K562 (cell line): ENCODE measurements at regions not wholly inside any gene's neighbourhood (a gene's known extent, or its start where the extent isn't known, plus 50 kb on each side); places are given as distances from the start of the nearest gene placed in this dataset.

Experiments used
- ATAC-seq: fragments of 200-7000 bp; cut with Tn5 transposase; 3 replicates; pipeline ENCODE4 v1.9.1; 2020; ENCODE audit warnings: moderate library complexity
- BruUV-seq: library from RNA; stranded (reverse); fragments of 400-500 nt; replicated peaks from 2 replicates; lab custom pipeline; 2021; lab: Mats Ljungman, UMichigan
- CTCF ChIA-PET: fragments of 300-600 bp; formaldehyde crosslinking; extraction: SDS; loops from one replicate; lab custom pipeline; 2021; ENCODE audit warnings: low intra/inter-chr PET ratio; lab: Yijun Ruan, JAX
- POLR2A ChIA-PET: fragments of 300-600, 350-650 bp; sonication (Branson Sonifier 250); formaldehyde crosslinking; extraction: SDS; loops from one replicate; lab custom pipeline; 2021; ENCODE audit warnings: antibody characterized with exemption, inconsistent platforms; lab: Yijun Ruan, JAX
- DNase-seq, 4 experiments: peaks; one replicate each; pipeline versions ENCODE4 v3.0.0 to v3.0.0-alpha.2; 2011 to 2018; ENCODE audit warnings: low spot score in 3 of 4, mixed read lengths in 3 of 4; ENCODE audit errors: extremely low read depth in 1 of 4
- FAIRE-seq: peaks from 2 replicates; lab custom pipeline; 2011; peaks lifted over from hg19 to GRCh38; lab: Jason Lieb, UNC
- H2AFZ ChIP-seq: 2 replicates; pipeline ENCODE4 v1.6.0; 2011; ENCODE audit warnings: low read depth, low read length, control low read depth, inconsistent platforms
- H3K27ac ChIP-seq: fragments of 200-600 bp; 3 replicates; pipeline ENCODE4 v1.8.0; 2011; ENCODE audit warnings: low read depth, mild to moderate bottlenecking, control low read depth, inconsistent platforms, low read length, moderate library complexity, mixed read lengths; ENCODE audit errors: extremely low read depth
- H3K27me3 ChIP-seq, 2 experiments: fragments of 300-600 bp in 1 of 2; 2 replicates in 1 of 2; 3 replicates in 1 of 2; pipeline versions ENCODE4 v1.6.0 to v1.8.0; 2011; ENCODE audit warnings: inconsistent platforms in 2 of 2, low read length in 2 of 2, mild to moderate bottlenecking in 1 of 2, mixed read lengths in 1 of 2, moderate library complexity in 1 of 2; ENCODE audit not compliant: control insufficient read depth in 2 of 2, insufficient read depth in 2 of 2
- H3K36me3 ChIP-seq: fragments of 300-600 bp; 3 replicates; pipeline ENCODE4 v1.8.0; 2011; ENCODE audit warnings: mild to moderate bottlenecking, low read length, inconsistent platforms; ENCODE audit not compliant: control insufficient read depth, insufficient read depth
- H3K4me1 ChIP-seq, 2 experiments: fragments of 200-600 bp in 1 of 2; replicated peaks in 1 of 2; 2 replicates in 1 of 2; 3 replicates in 1 of 2; pipeline versions ENCODE4 v1.5.1 to v1.8.0; 2011; ENCODE audit warnings: inconsistent platforms in 2 of 2, low read length in 2 of 2, mild to moderate bottlenecking in 1 of 2, mixed read lengths in 1 of 2, moderate library complexity in 1 of 2; ENCODE audit not compliant: control insufficient read depth in 2 of 2, insufficient read depth in 2 of 2
- H3K4me2 ChIP-seq: 2 replicates; pipeline ENCODE4 v1.6.1; 2011; ENCODE audit warnings: low read length, control low read depth, inconsistent platforms, mixed read lengths; ENCODE audit not compliant: insufficient read depth
- H3K4me3 ChIP-seq: fragments of 200-600 bp; sonication (generic), shearing (Covaris generic); 2 replicates; pipeline ENCODE4 v1.5.1; 2016; ENCODE audit warnings: control low read depth, inconsistent platforms
- H3K79me2 ChIP-seq: fragments of 200-600 bp; 3 replicates; pipeline ENCODE4 v1.8.0; 2011; ENCODE audit warnings: low read length, inconsistent platforms; ENCODE audit not compliant: control insufficient read depth, insufficient read depth
- H3K9ac ChIP-seq, 2 experiments: 2 replicates each; pipeline versions ENCODE4 v1.6.0 to v1.6.1; 2011; ENCODE audit warnings: low read depth in 2 of 2, low read length in 2 of 2, control low read depth in 1 of 2, inconsistent platforms in 1 of 2, mild to moderate bottlenecking in 1 of 2, mixed read lengths in 1 of 2; ENCODE audit not compliant: insufficient read depth in 1 of 2
- H3K9me1 ChIP-seq: one replicate; pipeline ENCODE4 v1.6.0; 2011; ENCODE audit warnings: inconsistent platforms, mild to moderate bottlenecking, low read length, moderate library complexity; ENCODE audit not compliant: control insufficient read depth, insufficient read depth
- H3K9me3 ChIP-seq: replicated peaks from 2 replicates; pipeline ENCODE4 v1.5.1; 2011; ENCODE audit warnings: low read depth, low read length, inconsistent platforms; ENCODE audit not compliant: control insufficient read depth, insufficient read depth
- H4K20me1 ChIP-seq: replicated peaks from 2 replicates; pipeline ENCODE4 v1.6.1; 2011; ENCODE audit warnings: low read length, inconsistent platforms, mixed read lengths; ENCODE audit not compliant: control insufficient read depth, insufficient read depth
- FOXP1 ChIP-seq: sonication (generic); formaldehyde crosslinking; IDR thresholded peaks from 2 replicates; pipeline ENCODE4 v1.8.0; 2022; ENCODE audit warnings: mild to moderate bottlenecking, missing genetic modification reagents
- GATA2 ChIP-seq: sonication (generic); formaldehyde crosslinking; IDR thresholded peaks from 2 replicates; pipeline ENCODE4 v1.4.0; 2020; ENCODE audit warnings: mild to moderate bottlenecking, missing genetic modification reagents
- GTF2F1 ChIP-seq: IDR thresholded peaks from 2 replicates; pipeline ENCODE4 v1.6.1; 2011; ENCODE audit warnings: low read depth, low read length, improper control_type of control experiment
- JUNB ChIP-seq: fragments of 450-650 bp; formaldehyde crosslinking; conservative IDR thresholded peaks from 2 replicates; pipeline ENCODE4 v1.4.0; 2020; ENCODE audit warnings: mild to moderate bottlenecking
- KDM4B ChIP-seq, 2 experiments: fragments of 450-650 bp in 1 of 2; sonication (generic) in 1 of 2; IDR thresholded peaks; 2 replicates each; pipeline ENCODE4 v1.6.1; 2016 to 2017; ENCODE audit warnings: borderline replicate concordance in 2 of 2, antibody characterized with exemption in 1 of 2, low read depth in 1 of 2, mild to moderate bottlenecking in 1 of 2
- SRSF3 ChIP-seq: fragments of 200-400 bp; formaldehyde crosslinking; IDR thresholded peaks from 2 replicates; pipeline ENCODE4 v1.6.1; 2016; ENCODE audit warnings: mild to moderate bottlenecking, low read length, moderate library complexity; ENCODE audit not compliant: insufficient read depth
- ZNF3 ChIP-seq: fragments of 250-450 bp; sonication (Bioruptor Pico); IDR thresholded peaks from 2 replicates; pipeline ENCODE4 v1.5.0; 2021; ENCODE audit warnings: mild to moderate bottlenecking, moderate library complexity
- WGBS: fragments of 100-300 bp; shearing (Covaris generic); methylation state at CpG from one replicate; pipeline ENCODE4 v1.1.6; 2016; ENCODE audit warnings: low coverage, mixed read lengths; ENCODE audit not compliant: insufficient coverage; ENCODE audit errors: missing lambda C conversion rate; 5-methylcytosine and 5-hydroxymethylcytosine counted together
- in situ Hi-C: fragments of 300-500 bp; cut with MboI; formaldehyde crosslinking; loops from 4 replicates; pipeline ENCODE4 v1.15.0; 2018; ENCODE audit warnings: inconsistent platforms, mixed read lengths
- intact Hi-C: fragments of 100-400 bp; cut with micrococcal nuclease; formaldehyde crosslinking; loops from 2 replicates; pipeline ENCODE4 v1.14.2; 2022
- TF ChIP-seq, protein P1 (sequence below): sonication (generic); formaldehyde crosslinking; IDR thresholded peaks from 2 replicates; pipeline ENCODE4 v1.8.0; 2022; ENCODE audit warnings: mild to moderate bottlenecking, missing genetic modification reagents
- TF ChIP-seq, protein P2 (sequence below): sonication (generic); formaldehyde crosslinking; IDR thresholded peaks from 2 replicates; pipeline ENCODE4 v1.8.0; 2022; ENCODE audit warnings: mild to moderate bottlenecking, missing genetic modification reagents

DNA sequence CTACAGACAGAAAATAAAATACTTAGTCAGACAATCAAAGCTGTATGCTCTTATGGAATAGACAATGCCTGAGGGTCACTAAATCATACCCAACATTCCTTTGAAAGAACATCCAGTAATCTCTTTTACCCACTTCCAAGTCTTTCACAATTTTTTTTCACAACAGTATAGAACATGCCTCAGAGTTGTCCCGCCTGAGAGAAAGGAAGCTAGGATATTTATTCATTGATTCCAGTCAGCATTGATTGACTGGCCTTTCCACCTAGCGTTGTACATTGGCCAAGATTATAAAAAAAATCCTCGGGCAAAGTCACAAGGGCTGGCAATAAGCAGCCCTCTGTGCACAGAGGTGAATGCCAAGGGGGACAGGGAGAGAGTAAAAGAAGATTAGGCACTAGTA is 318.1 kb upstream of the PIK3R1 start:
- H3K4me1 ChIP-seq = no peaks in the 10 kb centered on the region
- H2AFZ ChIP-seq = no peak overlapping the region
- no peaks in the 10 kb centered on the region for H3K9me1 ChIP-seq
- BruUV-seq = no TSS peak
- no peak overlapping the region for H3K4me3 ChIP-seq
- DNase-seq (no peak), FAIRE-seq (no peak), ATAC-seq (no peak)
- in situ Hi-C loops = no loop called here
- no peaks in the 10 kb centered on the region for H3K9me3 ChIP-seq
- intact Hi-C loops = no loop called here
- H3K36me3 ChIP-seq = no peaks in the 10 kb centered on the region
- no peak overlapping the region for H3K4me2 ChIP-seq
- H3K79me2 ChIP-seq = no peaks in the 10 kb centered on the region
- 0% methylated on average over 3 of the region's 3 CpGs for WGBS
- no peaks in the 10 kb centered on the region for H4K20me1 ChIP-seq
- TF ChIP-seq JUNB (CRISPR knock-in tag) = no peak
- H3K27ac ChIP-seq = no peak overlapping the region
- ChIA-PET CTCF (no interaction called here), POLR2A (no interaction called here)
- peaks cover 0 to 6% of the 10 kb centered on the region in 2 experiments; a peak in 2 of 5 replicates for H3K27me3 ChIP-seq
- no peak overlapping the region for H3K9ac ChIP-seq

DNA sequence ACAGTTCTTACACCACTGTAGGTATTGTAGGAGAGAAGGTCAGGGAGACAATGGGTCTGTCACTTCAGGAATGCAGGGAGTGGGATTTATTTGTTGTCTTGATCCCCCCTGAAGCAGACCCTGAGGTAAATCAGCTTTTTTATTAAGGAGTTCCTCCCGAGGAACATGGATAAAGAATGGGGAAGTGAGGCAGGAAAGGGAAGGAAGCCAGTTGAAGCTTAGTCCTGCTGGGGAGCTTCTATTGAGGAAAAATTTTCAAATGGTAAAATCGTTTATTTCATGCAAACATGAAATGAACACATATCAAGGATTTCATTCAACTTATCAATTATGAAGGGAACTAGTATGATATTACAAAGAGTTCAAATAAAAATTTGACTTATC is 318.6 kb upstream of the PIK3R1 start:
- no peaks in the 10 kb centered on the region for H3K9me1 ChIP-seq
- no peaks in the 10 kb centered on the region for H3K9me3 ChIP-seq
- H3K9ac ChIP-seq = no peak overlapping the region
- no peaks in the 10 kb centered on the region for H3K79me2 ChIP-seq
- no peak overlapping the region for H3K27ac ChIP-seq
- no peaks in the 10 kb centered on the region for H3K36me3 ChIP-seq
- H3K4me3 ChIP-seq = no peak overlapping the region
- no peak overlapping the region for H3K4me2 ChIP-seq
- peaks cover 0 to under 1% of the 10 kb centered on the region in 2 experiments; a peak in 2 of 5 replicates for H3K27me3 ChIP-seq
- BruUV-seq = no TSS peak
- no peaks in the 10 kb centered on the region for H3K4me1 ChIP-seq
- POLR2A ChIA-PET = interaction anchor here (0.7 kb wide), 1 partner anchor 66 kb away, joined by 4 read pairs; no protein-coding TSS in a partner anchor
- WGBS = 4% methylated on average over 2 of the region's 2 CpGs
- in situ Hi-C loops (no loop called here), intact Hi-C loops (no loop called here)
- no peaks in the 10 kb centered on the region for H4K20me1 ChIP-seq
- DNase-seq (no peak), ATAC-seq (no peak), FAIRE-seq (no peak)
- H2AFZ ChIP-seq = no peak overlapping the region
- CTCF ChIA-PET = no interaction called here
- no peak for TF ChIP-seq SRSF3
- no peak for TF ChIP-seq GATA2
- no peak for TF ChIP-seq KDM4B (IDR thresholded peaks at IDR 0.05; ENCODE audit: borderline replicate concordance in 2 of 2, low read depth in 1 of 2)
- TF ChIP-seq, protein P1, sequence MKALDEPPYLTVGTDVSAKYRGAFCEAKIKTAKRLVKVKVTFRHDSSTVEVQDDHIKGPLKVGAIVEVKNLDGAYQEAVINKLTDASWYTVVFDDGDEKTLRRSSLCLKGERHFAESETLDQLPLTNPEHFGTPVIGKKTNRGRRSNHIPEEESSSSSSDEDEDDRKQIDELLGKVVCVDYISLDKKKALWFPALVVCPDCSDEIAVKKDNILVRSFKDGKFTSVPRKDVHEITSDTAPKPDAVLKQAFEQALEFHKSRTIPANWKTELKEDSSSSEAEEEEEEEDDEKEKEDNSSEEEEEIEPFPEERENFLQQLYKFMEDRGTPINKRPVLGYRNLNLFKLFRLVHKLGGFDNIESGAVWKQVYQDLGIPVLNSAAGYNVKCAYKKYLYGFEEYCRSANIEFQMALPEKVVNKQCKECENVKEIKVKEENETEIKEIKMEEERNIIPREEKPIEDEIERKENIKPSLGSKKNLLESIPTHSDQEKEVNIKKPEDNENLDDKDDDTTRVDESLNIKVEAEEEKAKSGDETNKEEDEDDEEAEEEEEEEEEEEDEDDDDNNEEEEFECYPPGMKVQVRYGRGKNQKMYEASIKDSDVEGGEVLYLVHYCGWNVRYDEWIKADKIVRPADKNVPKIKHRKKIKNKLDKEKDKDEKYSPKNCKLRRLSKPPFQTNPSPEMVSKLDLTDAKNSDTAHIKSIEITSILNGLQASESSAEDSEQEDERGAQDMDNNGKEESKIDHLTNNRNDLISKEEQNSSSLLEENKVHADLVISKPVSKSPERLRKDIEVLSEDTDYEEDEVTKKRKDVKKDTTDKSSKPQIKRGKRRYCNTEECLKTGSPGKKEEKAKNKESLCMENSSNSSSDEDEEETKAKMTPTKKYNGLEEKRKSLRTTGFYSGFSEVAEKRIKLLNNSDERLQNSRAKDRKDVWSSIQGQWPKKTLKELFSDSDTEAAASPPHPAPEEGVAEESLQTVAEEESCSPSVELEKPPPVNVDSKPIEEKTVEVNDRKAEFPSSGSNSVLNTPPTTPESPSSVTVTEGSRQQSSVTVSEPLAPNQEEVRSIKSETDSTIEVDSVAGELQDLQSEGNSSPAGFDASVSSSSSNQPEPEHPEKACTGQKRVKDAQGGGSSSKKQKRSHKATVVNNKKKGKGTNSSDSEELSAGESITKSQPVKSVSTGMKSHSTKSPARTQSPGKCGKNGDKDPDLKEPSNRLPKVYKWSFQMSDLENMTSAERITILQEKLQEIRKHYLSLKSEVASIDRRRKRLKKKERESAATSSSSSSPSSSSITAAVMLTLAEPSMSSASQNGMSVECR (CRISPR knock-in tag) = no peak
- no peak for TF ChIP-seq FOXP1 (CRISPR knock-in tag)
- TF ChIP-seq, protein P2, sequence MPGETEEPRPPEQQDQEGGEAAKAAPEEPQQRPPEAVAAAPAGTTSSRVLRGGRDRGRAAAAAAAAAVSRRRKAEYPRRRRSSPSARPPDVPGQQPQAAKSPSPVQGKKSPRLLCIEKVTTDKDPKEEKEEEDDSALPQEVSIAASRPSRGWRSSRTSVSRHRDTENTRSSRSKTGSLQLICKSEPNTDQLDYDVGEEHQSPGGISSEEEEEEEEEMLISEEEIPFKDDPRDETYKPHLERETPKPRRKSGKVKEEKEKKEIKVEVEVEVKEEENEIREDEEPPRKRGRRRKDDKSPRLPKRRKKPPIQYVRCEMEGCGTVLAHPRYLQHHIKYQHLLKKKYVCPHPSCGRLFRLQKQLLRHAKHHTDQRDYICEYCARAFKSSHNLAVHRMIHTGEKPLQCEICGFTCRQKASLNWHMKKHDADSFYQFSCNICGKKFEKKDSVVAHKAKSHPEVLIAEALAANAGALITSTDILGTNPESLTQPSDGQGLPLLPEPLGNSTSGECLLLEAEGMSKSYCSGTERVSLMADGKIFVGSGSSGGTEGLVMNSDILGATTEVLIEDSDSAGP = no peak
- no peak for TF ChIP-seq ZNF3 (CRISPR knock-in tag)
- TF ChIP-seq GTF2F1 = no peak
